ENCODE measurements at regions not wholly inside any gene's neighbourhood (a gene's known extent, or its start where the extent isn't known, plus 50 kb on each side); places are given as distances from the start of the nearest gene placed in this dataset.

GRCh38 chr3:111366515-111366914 is 175.5 kb upstream of the CD96 start:
- Histone ChIP-seq H3K4me1 (ENCODE audit: control insufficient read depth in 5 of 5, insufficient read depth in 5 of 5, low read length in 5 of 5) (peaks cover 0 to 5% (median 0%) of the 10 kb centered on the region in 5 donors), H3K4me3 (no peak overlapping the region), H3K9ac (ENCODE audit: insufficient read depth in 1 of 2, low read length in 2 of 2) (no peak overlapping the region), H3K27me3 (ENCODE audit: control insufficient read depth in 3 of 3, insufficient read depth in 3 of 3, low read length in 2 of 3) (no peaks in the 10 kb centered on the region), H3K27ac (ENCODE audit: low read depth in 1 of 2, low read length in 1 of 2) (no peak overlapping the region), H3K9me3 (ENCODE audit: control insufficient read depth in 4 of 4, insufficient read depth in 3 of 4, low read length in 3 of 4) (peaks cover 0 to 4% (median 0%) of the 10 kb centered on the region in 4 donors), H3K36me3 (ENCODE audit: control insufficient read depth in 4 of 4, insufficient read depth in 4 of 4, low read length in 4 of 4) (no peaks in the 10 kb centered on the region)
- TF ChIP-seq CTCF (IDR thresholded peaks at IDR 0.05; ENCODE audit: control extremely low read depth, extremely low read depth) = no peak
- 74 to 78% methylated on average over 4 of the region's 4 CpGs for WGBS, 2 donors
- DNase-seq (no peak), ATAC-seq (ENCODE audit: insufficient read depth, low FRiP score) (no peak)

GRCh38 chr3:111368056-111368455 is 173.9 kb upstream of the CD96 start:
- no peak for ATAC-seq (ENCODE audit: insufficient read depth, low FRiP score)
- H3K27me3 ChIP-seq (ENCODE audit: control insufficient read depth in 3 of 3, insufficient read depth in 3 of 3, low read length in 2 of 3) = no peaks in the 10 kb centered on the region

GRCh38 chr3:111369958-111370357 is 172.0 kb upstream of the CD96 start:
- Histone ChIP-seq H3K4me1 (ENCODE audit: control insufficient read depth in 5 of 5, insufficient read depth in 5 of 5, low read length in 5 of 5) (no peaks in the 10 kb centered on the region), H3K27me3 (ENCODE audit: control insufficient read depth in 3 of 3, insufficient read depth in 3 of 3, low read length in 2 of 3) (no peaks in the 10 kb centered on the region), H3K9me3 (ENCODE audit: control insufficient read depth in 4 of 4, insufficient read depth in 3 of 4, low read length in 3 of 4) (peaks cover 0 to 18% (median 8%) of the 10 kb centered on the region in 4 donors), H3K36me3 (ENCODE audit: control insufficient read depth in 4 of 4, insufficient read depth in 4 of 4, low read length in 4 of 4) (no peaks in the 10 kb centered on the region), H3K9ac (ENCODE audit: insufficient read depth in 1 of 2, low read length in 2 of 2) (no peak overlapping the region), H3K27ac (ENCODE audit: low read depth in 1 of 2, low read length in 1 of 2) (no peak overlapping the region), H3K4me3 (no peak overlapping the region)
- DNase-seq (no peak), ATAC-seq (ENCODE audit: insufficient read depth, low FRiP score) (no peak)
- no peak for TF ChIP-seq CTCF (IDR thresholded peaks at IDR 0.05; ENCODE audit: control extremely low read depth, extremely low read depth)

More at GRCh38 chr3:111368056-111368455, 173.9 kb upstream of the CD96 start:
- Histone ChIP-seq H3K27ac (ENCODE audit: low read depth in 1 of 2, low read length in 1 of 2) (no peak overlapping the region), H3K4me3 (no peak overlapping the region), H3K9ac (ENCODE audit: insufficient read depth in 1 of 2, low read length in 2 of 2) (no peak overlapping the region), H3K4me1 (ENCODE audit: control insufficient read depth in 5 of 5, insufficient read depth in 5 of 5, low read length in 5 of 5) (no peaks in the 10 kb centered on the region), H3K36me3 (ENCODE audit: control insufficient read depth in 4 of 4, insufficient read depth in 4 of 4, low read length in 4 of 4) (no peaks in the 10 kb centered on the region), H3K9me3 (ENCODE audit: control insufficient read depth in 4 of 4, insufficient read depth in 3 of 4, low read length in 3 of 4) (peaks cover 0 to 11% (median 4%) of the 10 kb centered on the region in 4 donors)
- no peak for DNase-seq
- 96 to 98% methylated on average over 1 of the region's 1 CpG for WGBS, 2 donors
- TF ChIP-seq CTCF (IDR thresholded peaks at IDR 0.05; ENCODE audit: control extremely low read depth, extremely low read depth) = no peak

- no peak for TF ChIP-seq CTCF (IDR thresholded peaks at IDR 0.05; ENCODE audit: control extremely low read depth, extremely low read depth)
- Histone ChIP-seq H3K9ac (ENCODE audit: insufficient read depth in 1 of 2, low read length in 2 of 2) (no peak overlapping the region), H3K4me3 (no peak overlapping the region), H3K36me3 (ENCODE audit: control insufficient read depth in 4 of 4, insufficient read depth in 4 of 4, low read length in 4 of 4) (no peaks in the 10 kb centered on the region), H3K9me3 (ENCODE audit: control insufficient read depth in 4 of 4, insufficient read depth in 3 of 4, low read length in 3 of 4) (peaks cover 0 to 18% (median 8%) of the 10 kb centered on the region in 4 donors), H3K27ac (ENCODE audit: low read depth in 1 of 2, low read length in 1 of 2) (no peak overlapping the region), H3K4me1 (ENCODE audit: control insufficient read depth in 5 of 5, insufficient read depth in 5 of 5, low read length in 5 of 5) (no peaks in the 10 kb centered on the region), H3K27me3 (ENCODE audit: control insufficient read depth in 3 of 3, insufficient read depth in 3 of 3, low read length in 2 of 3) (no peaks in the 10 kb centered on the region)
- ATAC-seq (ENCODE audit: insufficient read depth, low FRiP score) = no peak
- DNase-seq = no peak
- 97 to 98% methylated on average over 3 of the region's 3 CpGs for WGBS, 2 donors
Measured at GRCh38 chr3:111373239-111373638, 168.8 kb upstream of the CD96 start.
